H1 (cell line): ENCODE measurements at regions not wholly inside any gene's neighbourhood (a gene's known extent, or its start where the extent isn't known, plus 50 kb on each side); places are given as distances from the start of the nearest gene placed in this dataset.
A peak's percentile ranks its signal among the peaks of the same experiment; 100 is the strongest.

Experiments
- CTCF ChIA-PET: fragments of 300-600 bp; sonication (Branson Sonifier 250); formaldehyde crosslinking; loops from one replicate; lab custom pipeline; 2021; ENCODE audit not compliant: partially characterized antibody; lab: Charles Lee
- POLR2A ChIA-PET: fragments of 300-600 bp; sonication (Branson Sonifier 250); formaldehyde crosslinking; loops from one replicate; lab custom pipeline; 2021; ENCODE audit warnings: inconsistent platforms; ENCODE audit not compliant: partially characterized antibody; lab: Charles Lee
- DNase-seq, 2 experiments: peaks; one replicate each; pipeline versions ENCODE4 v3.0.0 to v3.0.0-alpha.2; 2010 to 2022; ENCODE audit warnings: low spot score in 2 of 2, low read depth in 1 of 2, mixed read lengths in 1 of 2
- FAIRE-seq: peaks from 2 replicates; lab custom pipeline; 2011; peaks lifted over from hg19 to GRCh38; lab: Jason Lieb, UNC
- H2AFZ ChIP-seq: 2 replicates; pipeline ENCODE4 v1.8.1; 2012; ENCODE audit warnings: low read length, inconsistent platforms
- H2AK5ac ChIP-seq: 2 replicates; pipeline ENCODE4 v1.6.1; 2013; ENCODE audit warnings: low read depth, low read length
- H2BK120ac ChIP-seq: replicated peaks from 2 replicates; pipeline ENCODE3; 2013; ENCODE audit warnings: low read depth, low read length, inconsistent platforms
- H2BK12ac ChIP-seq: 2 replicates; pipeline ENCODE4 v1.6.1; 2013; ENCODE audit warnings: low read depth, low read length
- H2BK15ac ChIP-seq: 2 replicates; pipeline ENCODE4 v1.6.1; 2013; ENCODE audit warnings: low read length
- H2BK20ac ChIP-seq: 2 replicates; pipeline ENCODE4 v1.6.1; 2013; ENCODE audit warnings: low read length
- H2BK5ac ChIP-seq: 2 replicates; pipeline ENCODE4 v1.6.1; 2013; ENCODE audit warnings: low read depth, low read length
- H3K14ac ChIP-seq: 2 replicates; pipeline ENCODE4 v1.6.1; 2013; ENCODE audit warnings: inconsistent platforms; ENCODE audit not compliant: insufficient read length
- H3K18ac ChIP-seq: 2 replicates; pipeline ENCODE4 v1.6.1; 2013; ENCODE audit warnings: low read length; ENCODE audit errors: extremely low read depth
- H3K23ac ChIP-seq: 2 replicates; pipeline ENCODE4 v1.6.1; 2013; ENCODE audit warnings: inconsistent platforms; ENCODE audit not compliant: insufficient read length
- H3K23me2 ChIP-seq: 2 replicates; pipeline ENCODE4 v1.6.1; 2013; ENCODE audit warnings: low read depth, low read length
- H3K27ac ChIP-seq: 2 replicates; pipeline ENCODE4 v1.6.1; 2011; ENCODE audit warnings: low read depth, low read length, inconsistent platforms
- H3K27me3 ChIP-seq, 4 experiments: replicated peaks in 1 of 4; 1 replicate in 1 of 4; 2 replicates in 3 of 4; pipeline versions ENCODE4 v1.6.1 to v1.8.1; 2011 to 2013; ENCODE audit warnings: low read length in 3 of 4, mild to moderate bottlenecking in 3 of 4, inconsistent platforms in 2 of 4, mixed read lengths in 2 of 4, moderate library complexity in 1 of 4; ENCODE audit not compliant: control insufficient read depth in 3 of 4, insufficient read depth in 3 of 4; ENCODE audit errors: extremely low read depth in 1 of 4
- H3K36me3 ChIP-seq, 4 experiments: 2 replicates each; pipeline versions ENCODE4 v1.6.1 to v1.8.1; 2011 to 2013; ENCODE audit warnings: mild to moderate bottlenecking in 4 of 4, low read length in 3 of 4, moderate library complexity in 2 of 4, control low read depth in 1 of 4, inconsistent platforms in 1 of 4; ENCODE audit not compliant: insufficient read depth in 4 of 4, control insufficient read depth in 2 of 4
- H3K4ac ChIP-seq: replicated peaks from 2 replicates; pipeline ENCODE3; 2013; ENCODE audit warnings: low read length, low read depth, mixed read lengths, inconsistent platforms; ENCODE audit not compliant: insufficient read length
- H3K4me1 ChIP-seq, 4 experiments: replicated peaks in 1 of 4; 1 replicate in 1 of 4; 2 replicates in 3 of 4; pipeline versions ENCODE4 v1.6.1 to v1.8.1; 2011 to 2013; ENCODE audit warnings: low read length in 3 of 4, inconsistent platforms in 2 of 4, mixed read lengths in 1 of 4; ENCODE audit not compliant: insufficient read depth in 4 of 4, control insufficient read depth in 3 of 4
- H3K4me2 ChIP-seq, 2 experiments: 2 replicates each; pipeline versions ENCODE4 v1.6.1 to v1.8.1; 2011 to 2013; ENCODE audit warnings: low read depth in 2 of 2, low read length in 2 of 2, control low read depth in 1 of 2, inconsistent platforms in 1 of 2, mild to moderate bottlenecking in 1 of 2; ENCODE audit not compliant: insufficient read depth in 1 of 2
- H3K4me3 ChIP-seq, 4 experiments: fragments of 200-600, 300-600 bp in 1 of 4; sonication (generic), shearing (Covaris generic), sonication (Bioruptor Twin) in 1 of 4; 2 replicates each; pipeline versions ENCODE4 v1.5.1 to v1.8.1; 2011 to 2016; ENCODE audit warnings: low read length in 4 of 4, low read depth in 3 of 4, control low read depth in 2 of 4, inconsistent platforms in 2 of 4, mild to moderate bottlenecking in 2 of 4, mixed read lengths in 1 of 4, moderate library complexity in 1 of 4; ENCODE audit not compliant: insufficient read depth in 2 of 4; ENCODE audit errors: extremely low read depth in 1 of 4
- H3K56ac ChIP-seq: replicated peaks from 2 replicates; pipeline ENCODE3; 2013; ENCODE audit warnings: low read depth, mild to moderate bottlenecking, mixed read lengths, low read length, inconsistent platforms; ENCODE audit not compliant: insufficient read length
- H3K79me1 ChIP-seq: 2 replicates; pipeline ENCODE4 v1.6.1; 2013; ENCODE audit warnings: low read depth, low read length, control low read depth
- H3K79me2 ChIP-seq, 2 experiments: 2 replicates each; pipeline versions ENCODE4 v1.6.1 to v1.8.1; 2012 to 2013; ENCODE audit warnings: low read length in 2 of 2, mild to moderate bottlenecking in 2 of 2, inconsistent platforms in 1 of 2; ENCODE audit not compliant: insufficient read depth in 2 of 2, control insufficient read depth in 1 of 2
- H3K9ac ChIP-seq, 4 experiments: replicated peaks in 1 of 4; 1 replicate in 1 of 4; 2 replicates in 3 of 4; pipeline versions ENCODE4 v1.6.1 to v1.8.1; 2011 to 2013; ENCODE audit warnings: low read depth in 3 of 4, low read length in 3 of 4, control low read depth in 2 of 4, mild to moderate bottlenecking in 2 of 4, moderate library complexity in 2 of 4, inconsistent platforms in 1 of 4; ENCODE audit errors: extremely low read depth in 1 of 4
- H3K9me3 ChIP-seq, 2 experiments: 2 replicates each; pipeline versions ENCODE4 v1.6.1 to v1.8.1; 2012 to 2013; ENCODE audit warnings: mild to moderate bottlenecking in 2 of 2, moderate library complexity in 2 of 2, control low read depth in 1 of 2, inconsistent platforms in 1 of 2, low read depth in 1 of 2, low read length in 1 of 2, mixed read lengths in 1 of 2; ENCODE audit not compliant: insufficient read depth in 2 of 2
- H4K20me1 ChIP-seq, 2 experiments: replicated peaks in 1 of 2; 2 replicates each; pipeline versions ENCODE3 to v1.8.1; 2011 to 2013; ENCODE audit warnings: inconsistent platforms in 2 of 2, low read length in 2 of 2, mild to moderate bottlenecking in 1 of 2; ENCODE audit not compliant: insufficient read depth in 2 of 2, control insufficient read depth in 1 of 2
- H4K5ac ChIP-seq: 2 replicates; pipeline ENCODE4 v1.6.1; 2013; ENCODE audit warnings: low read length, low read depth, mixed read lengths, inconsistent platforms; ENCODE audit not compliant: insufficient read length
- H4K8ac ChIP-seq: 2 replicates; pipeline ENCODE4 v1.8.0; 2013; ENCODE audit warnings: mild to moderate bottlenecking, moderate library complexity, low read length, inconsistent platforms; ENCODE audit not compliant: insufficient read depth; ENCODE audit errors: extremely low read depth
- H4K91ac ChIP-seq: replicated peaks from 2 replicates; pipeline ENCODE3; 2013; ENCODE audit warnings: low read length, mixed read lengths, inconsistent platforms; ENCODE audit not compliant: insufficient read length
- BACH1 ChIP-seq: IDR thresholded peaks from 2 replicates; pipeline ENCODE4 v1.6.1; 2012; ENCODE audit warnings: low read length, improper control_type of control experiment
- CREB1 ChIP-seq: IDR thresholded peaks from 2 replicates; pipeline ENCODE4 v1.6.1; 2012; ENCODE audit warnings: inconsistent platforms
- CTBP2 ChIP-seq: IDR thresholded peaks from 2 replicates; pipeline ENCODE4 v1.7.0; 2011; ENCODE audit warnings: borderline replicate concordance, mild to moderate bottlenecking, moderate library complexity, mixed read lengths, low read length; ENCODE audit not compliant: insufficient read depth, insufficient read length
- HDAC6 ChIP-seq: IDR thresholded peaks from one replicate; pipeline ENCODE4 v1.7.1; 2012; ENCODE audit warnings: low read depth, mild to moderate bottlenecking, inconsistent platforms, low read length, moderate library complexity
- JUND ChIP-seq: IDR thresholded peaks from 2 replicates; pipeline ENCODE4 v1.6.1; 2011; ENCODE audit warnings: mild to moderate bottlenecking, improper control_type of control experiment, low read length
- MAX ChIP-seq: IDR thresholded peaks from 2 replicates; pipeline ENCODE4 v1.6.1; 2012; ENCODE audit warnings: inconsistent platforms
- RFX5 ChIP-seq: IDR thresholded peaks from 2 replicates; pipeline ENCODE4 v1.6.1; 2011; ENCODE audit warnings: low read depth, low read length, improper control_type of control experiment, borderline replicate concordance
- WGBS, 2 experiments: shearing (Covaris generic) in 1 of 2; methylation state at CpG; one replicate each; pipeline versions ENCODE4 v1.1.6 to v1.1.7; 2013 to 2015; ENCODE audit warnings: low lambda C conversion rate in 2 of 2, mixed read lengths in 2 of 2, inconsistent platforms in 1 of 2, low coverage in 1 of 2, missing lambda C conversion rate in 1 of 2; ENCODE audit not compliant: insufficient replicate concordance in 2 of 2, insufficient coverage in 1 of 2, insufficient read length in 1 of 2; ENCODE audit errors: extremely low coverage in 1 of 2, missing lambda C conversion rate in 1 of 2; 5-methylcytosine and 5-hydroxymethylcytosine counted together

- H2AK5ac ChIP-seq: no peak overlapping the region
- no peak overlapping the region for H2AFZ ChIP-seq
- no peak overlapping the region for H2BK12ac ChIP-seq
- DNase-seq: no peak
- CTCF ChIA-PET: no interaction called here
- H3K9me3 ChIP-seq: no peaks in the 10 kb centered on the region
- H3K9ac ChIP-seq: no peak overlapping the region
- H4K91ac ChIP-seq: no peak overlapping the region
- no peak overlapping the region for H3K4me3 ChIP-seq
- no peak overlapping the region for H3K23ac ChIP-seq
- no peak overlapping the region for H3K18ac ChIP-seq
- H3K4me1 ChIP-seq: no peaks in the 10 kb centered on the region
- H3K4ac ChIP-seq: no peak overlapping the region
- TF ChIP-seq HDAC6 (no peak), MAX (no peak), CTBP2 (no peak), RFX5 (no peak), JUND (no peak), CREB1 (no peak), BACH1 (no peak)
- TF ChIP-seq, all 59 proteins: peak for 0
- Histone ChIP-seq H3K56ac (no peak overlapping the region), H3K27me3 (no peaks in the 10 kb centered on the region), H3K4me2 (no peak overlapping the region), H2BK120ac (no peak overlapping the region), H3K79me2 (no peaks in the 10 kb centered on the region), H3K79me1 (no peaks in the 10 kb centered on the region), H4K5ac (no peak overlapping the region), H4K8ac (no peak overlapping the region), H2BK5ac (no peak overlapping the region), H3K27ac (no peak overlapping the region), H2BK15ac (no peak overlapping the region), H2BK20ac (no peak overlapping the region), H3K23me2 (no peaks in the 10 kb centered on the region), H4K20me1 (no peaks in the 10 kb centered on the region), H3K36me3 (no peaks in the 10 kb centered on the region), H3K14ac (no peak overlapping the region)
- 89% methylated on average over 3 of the region's 3 CpGs; no CpG with 5 or more reads in 1 of the 2 experiments for WGBS, 2 experiments
- peak; percentile 62 for FAIRE-seq
- POLR2A ChIA-PET: no interaction called here
Observed at GRCh38 chrX:21255032-21255618, 119.1 kb upstream of the CNKSR2 start.
